ENCODE measurements at regions not wholly inside any gene's neighbourhood (a gene's known extent, or its start where the extent isn't known, plus 50 kb on each side); places are given as distances from the start of the nearest gene placed in this dataset.
A peak's percentile ranks its signal among the peaks of the same experiment; 100 is the strongest.

DNA sequence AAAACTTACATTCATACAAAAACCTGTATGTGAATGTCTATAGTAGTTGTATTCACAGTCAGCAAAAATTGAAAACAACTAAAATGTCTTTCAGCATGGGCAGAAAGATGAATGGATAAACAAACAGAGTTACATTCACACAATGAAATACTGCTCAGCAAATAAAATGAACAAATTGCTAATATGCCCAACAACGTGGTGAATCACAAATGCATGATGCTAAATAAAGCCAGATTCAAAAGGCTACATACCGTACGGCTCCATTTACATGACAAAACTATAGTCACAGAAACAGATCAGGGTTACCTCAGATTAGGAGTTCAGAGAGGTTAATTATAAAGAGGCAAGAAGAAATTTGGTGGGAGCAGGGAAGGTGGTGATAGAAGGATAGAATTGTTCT is 100.7 kb upstream of the KCTD3 start:
- DNase-seq (ENCODE audit: low read depth) (no peak), FAIRE-seq (no peak)
- Histone ChIP-seq H3K4me3 (ENCODE audit: low read depth, low read length) (no peak overlapping the region), H3K36me3 (ENCODE audit: control insufficient read depth, insufficient read depth, low read length) (no peaks in the 10 kb centered on the region), H3K27me3 (ENCODE audit: control insufficient read depth, insufficient read depth, low read length) (no peaks in the 10 kb centered on the region)
- TF ChIP-seq, protein P1, sequence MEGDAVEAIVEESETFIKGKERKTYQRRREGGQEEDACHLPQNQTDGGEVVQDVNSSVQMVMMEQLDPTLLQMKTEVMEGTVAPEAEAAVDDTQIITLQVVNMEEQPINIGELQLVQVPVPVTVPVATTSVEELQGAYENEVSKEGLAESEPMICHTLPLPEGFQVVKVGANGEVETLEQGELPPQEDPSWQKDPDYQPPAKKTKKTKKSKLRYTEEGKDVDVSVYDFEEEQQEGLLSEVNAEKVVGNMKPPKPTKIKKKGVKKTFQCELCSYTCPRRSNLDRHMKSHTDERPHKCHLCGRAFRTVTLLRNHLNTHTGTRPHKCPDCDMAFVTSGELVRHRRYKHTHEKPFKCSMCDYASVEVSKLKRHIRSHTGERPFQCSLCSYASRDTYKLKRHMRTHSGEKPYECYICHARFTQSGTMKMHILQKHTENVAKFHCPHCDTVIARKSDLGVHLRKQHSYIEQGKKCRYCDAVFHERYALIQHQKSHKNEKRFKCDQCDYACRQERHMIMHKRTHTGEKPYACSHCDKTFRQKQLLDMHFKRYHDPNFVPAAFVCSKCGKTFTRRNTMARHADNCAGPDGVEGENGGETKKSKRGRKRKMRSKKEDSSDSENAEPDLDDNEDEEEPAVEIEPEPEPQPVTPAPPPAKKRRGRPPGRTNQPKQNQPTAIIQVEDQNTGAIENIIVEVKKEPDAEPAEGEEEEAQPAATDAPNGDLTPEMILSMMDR (IDR thresholded peaks at IDR 0.05; ENCODE audit: insufficient read depth, low read length, severe bottlenecking) = no peak

- DNase-seq (ENCODE audit: low read depth) (no peak), FAIRE-seq (no peak)
- Histone ChIP-seq H3K36me3 (ENCODE audit: control insufficient read depth, insufficient read depth, low read length) (no peaks in the 10 kb centered on the region), H3K27me3 (ENCODE audit: control insufficient read depth, insufficient read depth, low read length) (no peaks in the 10 kb centered on the region), H3K4me3 (ENCODE audit: low read depth, low read length) (no peak overlapping the region)
- TF ChIP-seq, protein P1 (IDR thresholded peaks at IDR 0.05; ENCODE audit: insufficient read depth, low read length, severe bottlenecking) = no peak
Observed at GRCh38 chr1:215471463-215471862, 95.6 kb upstream of the KCTD3 start.

DNA sequence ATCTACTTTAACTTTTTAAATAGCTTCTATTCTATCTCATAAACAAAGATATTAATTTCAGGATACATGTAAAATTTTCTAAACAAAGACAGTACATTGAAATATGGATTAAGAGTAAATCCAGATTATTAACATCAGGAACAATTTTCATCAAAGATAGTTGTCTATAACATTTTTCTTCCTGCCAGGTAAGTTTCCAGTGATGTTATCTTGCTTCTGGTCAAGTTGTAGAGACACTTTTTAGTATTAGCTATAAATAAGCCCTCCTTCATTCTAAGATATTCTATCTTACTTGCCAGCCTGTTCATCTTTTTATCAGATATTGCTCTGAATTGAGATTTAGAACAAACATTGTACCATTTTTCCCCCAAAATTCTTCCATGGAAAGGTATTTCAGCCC is 94.4 kb upstream of the KCTD3 start:
- no peak for FAIRE-seq
- TF ChIP-seq, protein P1 (IDR thresholded peaks at IDR 0.05; ENCODE audit: insufficient read depth, low read length, severe bottlenecking) = no peak
- Histone ChIP-seq H3K36me3 (ENCODE audit: control insufficient read depth, insufficient read depth, low read length) (no peaks in the 10 kb centered on the region), H3K4me3 (ENCODE audit: low read depth, low read length) (no peak overlapping the region), H3K27me3 (ENCODE audit: control insufficient read depth, insufficient read depth, low read length) (no peaks in the 10 kb centered on the region)
- no peak for DNase-seq (ENCODE audit: low read depth)

DNA sequence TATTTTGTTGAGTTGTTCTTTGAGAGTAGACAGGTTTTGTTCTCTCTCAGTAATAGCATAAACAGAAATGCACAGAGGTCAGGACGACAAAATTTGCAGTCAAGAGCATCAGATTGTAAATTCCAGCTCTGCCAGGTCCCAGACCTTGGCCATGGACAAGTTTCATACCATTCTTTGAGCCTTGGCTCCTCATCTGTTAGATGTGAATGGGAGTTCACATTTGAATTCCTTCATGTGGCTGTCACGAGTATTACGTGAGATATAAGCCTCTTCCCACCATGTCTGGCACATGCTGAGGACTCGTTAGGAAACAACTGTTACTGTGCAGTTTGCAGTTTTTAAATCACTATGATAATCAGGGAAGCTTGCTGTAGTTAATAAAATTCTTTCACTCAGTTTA is 93.2 kb upstream of the KCTD3 start:
- TF ChIP-seq, protein P1 (IDR thresholded peaks at IDR 0.05; ENCODE audit: insufficient read depth, low read length, severe bottlenecking) = no peak
- Histone ChIP-seq H3K36me3 (ENCODE audit: control insufficient read depth, insufficient read depth, low read length) (no peaks in the 10 kb centered on the region), H3K27me3 (ENCODE audit: control insufficient read depth, insufficient read depth, low read length) (no peaks in the 10 kb centered on the region), H3K4me3 (ENCODE audit: low read depth, low read length) (no peak overlapping the region)
- no peak for FAIRE-seq
- no peak for DNase-seq (ENCODE audit: low read depth)

- H3K36me3 ChIP-seq (ENCODE audit: control insufficient read depth, insufficient read depth, low read length) = no peaks in the 10 kb centered on the region
- FAIRE-seq = no peak
- H3K4me3 ChIP-seq (ENCODE audit: low read depth, low read length) = no peak overlapping the region
- no peak for DNase-seq (ENCODE audit: low read depth)
- H3K27me3 ChIP-seq (ENCODE audit: control insufficient read depth, insufficient read depth, low read length) = no peaks in the 10 kb centered on the region
- TF ChIP-seq, protein P1 (IDR thresholded peaks at IDR 0.05; ENCODE audit: insufficient read depth, low read length, severe bottlenecking) = no peak
Observed at GRCh38 chr1:215474940-215475339, 92.2 kb upstream of the KCTD3 start.

GRCh38 chr1:215475796-215476481 is 91.2 kb upstream of the KCTD3 start:
- FAIRE-seq (no peak), DNase-seq (ENCODE audit: low read depth) (peak; percentile 69)
- H3K4me3 ChIP-seq (ENCODE audit: low read depth, low read length) = no peak overlapping the region
- no peaks in the 10 kb centered on the region for H3K36me3 ChIP-seq (ENCODE audit: control insufficient read depth, insufficient read depth, low read length)
- no peaks in the 10 kb centered on the region for H3K27me3 ChIP-seq (ENCODE audit: control insufficient read depth, insufficient read depth, low read length)
- TF ChIP-seq, protein P1 (IDR thresholded peaks at IDR 0.05; ENCODE audit: insufficient read depth, low read length, severe bottlenecking) = no peak

Data from bronchial epithelial cell (primary cell).